ENCODE measurements at regions not wholly inside any gene's neighbourhood (a gene's known extent, or its start where the extent isn't known, plus 50 kb on each side); places are given as distances from the start of the nearest gene placed in this dataset.

DNA sequence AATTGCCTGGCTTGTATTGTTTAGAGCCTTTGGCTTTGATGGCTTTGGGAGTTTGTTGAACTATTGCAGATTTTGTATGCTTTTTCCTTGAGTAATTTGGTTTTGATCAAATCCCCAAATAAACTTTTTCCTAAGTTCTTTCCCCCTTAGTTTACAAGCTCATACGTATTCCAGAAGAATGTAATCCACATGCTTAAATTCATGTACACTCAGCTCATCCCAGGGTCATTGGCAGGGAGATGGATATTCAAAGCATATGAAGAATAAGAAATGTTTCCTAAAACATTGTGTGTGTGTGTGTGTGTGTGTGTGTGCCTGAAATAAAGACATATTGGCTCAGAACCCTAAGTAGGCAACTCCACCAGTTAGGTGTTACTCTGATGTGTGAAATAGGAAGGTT is 89.4 kb downstream of the TMEM30B start:
- no peak for DNase-seq (ENCODE audit: low spot score)

DNA sequence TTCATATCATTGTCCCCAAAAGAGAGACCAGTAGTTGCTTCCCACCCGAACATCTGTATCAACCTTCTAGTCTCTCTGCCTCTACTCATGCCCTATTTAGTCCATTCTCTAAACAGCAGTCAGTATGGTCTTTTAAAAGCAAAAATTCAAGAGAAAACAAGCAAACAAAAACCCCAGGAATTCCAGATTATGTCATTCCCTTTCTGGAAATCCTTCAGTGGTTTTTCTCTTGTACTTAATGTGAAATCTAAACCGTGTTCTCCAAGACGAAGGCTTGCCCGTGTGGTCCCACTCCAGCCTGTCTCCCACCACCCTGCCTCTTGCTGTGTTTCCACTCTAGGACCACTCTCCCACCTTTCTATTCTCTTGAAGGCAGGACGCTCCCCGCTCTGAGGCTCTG is 90.8 kb downstream of the TMEM30B start:
- DNase-seq (ENCODE audit: low spot score) = no peak

DNA sequence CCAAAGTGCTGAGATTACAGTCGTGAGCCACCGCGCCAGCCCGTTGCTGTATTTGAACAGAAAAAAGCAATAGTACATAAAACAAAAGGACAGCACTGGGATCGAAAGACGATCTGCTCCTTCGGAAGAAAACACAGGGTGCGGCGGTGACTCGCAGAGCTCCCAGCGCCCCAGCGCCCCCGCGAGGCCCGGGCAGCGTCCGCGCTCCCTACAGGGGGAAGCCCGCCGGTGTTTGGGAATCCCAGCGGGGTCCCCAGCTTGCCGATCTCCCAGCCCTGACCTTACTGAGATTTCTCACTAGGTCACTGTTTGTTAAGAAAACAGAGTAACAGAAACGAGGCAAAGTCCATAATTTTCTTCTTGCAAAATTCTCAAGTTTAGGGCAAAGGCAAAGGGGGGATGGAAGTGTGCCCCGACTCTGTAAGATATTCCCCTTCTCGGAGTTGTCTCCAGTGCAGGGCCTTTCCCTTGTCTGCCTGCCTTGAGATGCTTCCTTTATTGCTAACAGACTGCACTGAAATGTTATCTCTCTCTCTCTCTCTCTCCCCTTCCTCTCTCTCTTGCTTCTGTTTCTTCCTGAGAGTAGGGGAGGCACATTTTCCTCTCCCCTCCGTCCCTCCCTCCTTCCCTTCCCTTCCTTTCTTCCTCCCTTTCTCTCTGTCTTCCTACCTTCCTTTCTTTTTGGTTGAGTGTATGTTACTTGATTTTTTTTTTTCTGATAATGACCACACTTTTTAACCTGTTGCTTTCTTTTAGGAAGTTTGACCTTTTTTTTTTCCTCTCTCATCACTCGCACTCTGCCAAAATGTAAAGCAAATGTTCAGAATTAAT is 91.9 kb downstream of the TMEM30B start:
- peak; percentile 75 for DNase-seq (ENCODE audit: low spot score)

DNA sequence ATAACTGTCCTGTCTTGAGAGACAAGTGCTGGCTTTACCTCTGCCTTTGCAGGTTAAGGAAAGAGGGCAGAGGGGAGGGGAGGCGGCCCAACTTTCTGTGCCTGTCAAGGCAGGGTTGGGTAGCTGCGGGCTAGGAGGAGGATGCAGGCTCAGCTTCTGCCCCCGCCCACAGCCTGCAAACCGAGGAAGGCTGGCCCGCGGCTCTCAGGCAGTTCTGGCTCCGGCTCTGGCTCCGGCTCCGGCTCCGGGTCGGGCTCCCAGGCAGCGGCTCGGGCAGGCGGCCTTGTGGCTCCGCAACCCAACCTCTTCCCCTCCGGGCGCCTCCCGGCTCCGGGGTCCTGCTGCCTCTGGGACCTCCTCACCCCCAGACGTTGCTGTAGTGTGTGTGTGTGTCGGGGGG is 92.9 kb downstream of the TMEM30B start:
- no peak for DNase-seq (ENCODE audit: low spot score)

DNA sequence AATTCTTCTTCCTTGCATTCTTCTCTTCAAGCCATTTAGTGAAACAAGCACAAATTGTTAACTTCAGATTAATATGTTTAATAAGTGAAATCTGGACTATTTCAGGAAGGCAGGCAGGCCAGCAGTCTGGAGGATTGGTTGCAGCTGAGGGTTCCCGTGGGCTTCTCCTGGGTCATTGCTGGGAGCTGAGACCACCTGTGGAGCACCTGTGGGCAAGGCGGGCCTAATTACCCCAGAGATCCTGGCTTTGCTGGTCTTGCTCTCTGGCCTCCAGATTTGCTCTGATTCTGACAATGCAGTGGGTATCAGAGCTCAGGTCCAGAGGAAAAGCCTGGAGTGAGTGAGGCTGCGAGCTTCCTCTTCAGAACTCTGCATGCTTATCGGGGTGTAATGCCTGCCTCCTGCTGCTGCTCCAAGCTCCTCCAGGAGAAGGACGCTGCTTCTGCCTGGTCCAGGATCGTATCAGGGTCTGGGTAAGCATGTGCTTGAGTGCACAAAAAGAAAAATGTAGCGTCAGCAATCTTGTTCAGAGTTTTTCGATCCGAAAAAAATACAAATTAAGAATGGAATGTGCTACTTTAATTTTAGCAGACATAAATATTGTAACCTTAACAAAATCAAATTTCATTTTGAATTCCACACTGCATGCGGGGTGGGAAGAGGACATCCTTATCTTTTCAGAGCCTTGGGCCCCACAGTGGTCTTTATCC is 93.8 kb downstream of the TMEM30B start:
- DNase-seq (ENCODE audit: low spot score) = no peak

DNA sequence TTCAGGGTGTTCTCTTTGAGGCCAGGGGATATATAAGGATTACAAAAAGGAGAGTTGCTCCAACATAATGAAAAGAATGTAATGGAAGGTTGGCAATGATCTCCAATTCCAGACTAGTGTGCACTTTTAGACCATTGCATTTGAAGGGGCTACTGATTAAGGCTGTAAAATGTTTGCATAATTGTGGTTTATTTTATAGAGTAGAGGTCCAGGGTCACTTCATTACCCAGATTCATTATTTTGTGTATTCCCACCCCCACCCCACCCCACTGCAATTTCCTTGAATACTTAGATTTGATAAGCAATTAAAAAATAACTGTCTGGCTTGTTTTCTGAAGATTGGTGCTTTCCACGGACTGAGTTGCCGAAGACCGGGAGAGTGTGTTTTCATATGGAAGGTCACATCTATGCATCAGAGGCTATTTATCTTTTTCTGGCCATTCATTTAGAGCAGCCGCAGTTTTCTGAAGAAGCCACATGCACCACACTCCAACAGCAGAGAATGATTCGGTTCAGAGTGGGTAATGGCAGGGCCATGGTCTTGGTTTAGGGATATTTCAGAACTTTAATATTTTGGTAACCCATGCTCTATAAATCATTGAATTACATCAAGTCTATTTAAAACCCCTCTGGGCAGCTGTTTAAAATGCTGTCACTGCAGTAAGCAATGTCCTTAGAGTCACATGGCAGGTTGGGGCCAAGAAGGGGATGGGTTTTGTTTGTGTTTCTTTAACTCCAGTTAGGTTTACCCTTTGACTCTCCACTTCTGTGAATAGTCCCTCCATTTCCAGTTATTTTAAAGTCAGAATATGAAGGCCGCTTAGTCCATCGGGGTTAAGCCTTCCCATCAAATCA is 94.6 kb downstream of the TMEM30B start:
- no peak for DNase-seq (ENCODE audit: low spot score)

DNA sequence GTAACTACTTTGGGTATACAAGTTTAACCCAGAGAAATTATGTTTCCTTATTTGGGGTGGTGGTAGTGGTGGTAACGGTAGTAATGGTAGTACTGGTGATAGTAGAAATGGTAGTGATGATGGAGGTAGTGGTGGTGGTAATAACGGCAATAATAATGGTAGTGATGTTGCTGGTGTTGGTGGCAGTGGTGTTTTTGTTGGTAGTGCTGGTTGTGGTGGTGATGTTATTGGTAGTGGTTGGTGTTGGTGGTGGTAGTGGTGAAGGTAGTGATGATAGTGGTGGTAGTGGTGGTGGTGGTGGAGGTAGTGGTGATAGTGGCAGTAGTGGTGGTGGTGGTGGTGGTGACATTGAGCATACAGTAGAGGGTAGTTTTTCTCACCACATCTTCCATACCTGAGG is 95.6 kb downstream of the TMEM30B start:
- DNase-seq (ENCODE audit: low spot score) = no peak

DNA sequence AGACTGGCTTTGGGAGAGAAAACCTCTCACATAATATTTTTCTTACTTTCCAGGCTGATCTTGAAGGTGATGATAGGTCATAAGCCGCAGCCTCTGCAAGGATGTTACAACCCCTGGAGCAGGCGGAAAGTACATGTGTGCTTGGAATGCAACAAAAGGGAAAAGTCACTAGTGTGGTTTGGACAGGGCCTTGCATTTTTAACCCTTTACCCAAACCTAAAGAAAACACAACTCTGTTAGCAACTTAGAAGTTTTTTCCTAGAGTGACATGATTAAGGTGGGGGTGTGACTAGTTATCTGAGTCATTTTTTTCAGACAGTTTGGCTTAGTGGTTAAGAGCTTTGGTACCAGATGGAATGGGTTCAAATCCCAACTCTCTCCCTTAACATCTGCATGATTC is 97.0 kb downstream of the TMEM30B start:
- no peak for DNase-seq (ENCODE audit: low spot score)

DNA sequence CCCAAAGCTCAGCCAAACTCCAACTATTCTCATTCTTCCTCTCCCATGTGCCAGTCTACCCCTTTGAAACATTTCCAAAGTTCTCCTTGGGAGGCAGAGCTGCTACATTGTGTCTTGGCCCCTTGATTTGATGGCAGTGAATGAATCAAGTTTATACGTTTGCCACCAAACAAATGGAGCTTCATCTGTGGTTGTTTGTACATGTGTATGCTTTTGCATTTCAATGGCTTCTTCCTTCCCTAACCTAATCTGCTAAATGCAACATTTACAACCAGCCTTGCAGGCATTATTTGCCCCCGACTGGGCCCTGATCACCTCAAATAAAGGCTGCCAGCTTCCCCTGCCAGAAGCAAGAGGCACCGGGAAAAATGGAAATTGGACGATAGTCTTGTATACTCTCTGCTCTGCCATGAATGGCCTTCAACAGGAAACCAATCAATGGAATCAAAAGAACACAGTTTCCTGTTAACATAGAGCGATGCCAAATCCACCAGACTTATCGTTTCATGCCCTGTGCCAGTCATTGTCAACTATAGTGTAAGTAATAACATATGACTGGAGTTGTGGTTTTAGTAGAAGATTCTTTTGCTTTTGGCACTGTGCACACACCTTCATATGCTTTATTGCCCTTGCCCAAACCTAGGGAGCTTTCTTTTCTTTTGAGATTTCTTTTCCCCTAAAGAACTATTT is 97.8 kb downstream of the TMEM30B start:
- no peak for DNase-seq (ENCODE audit: low spot score)

DNA sequence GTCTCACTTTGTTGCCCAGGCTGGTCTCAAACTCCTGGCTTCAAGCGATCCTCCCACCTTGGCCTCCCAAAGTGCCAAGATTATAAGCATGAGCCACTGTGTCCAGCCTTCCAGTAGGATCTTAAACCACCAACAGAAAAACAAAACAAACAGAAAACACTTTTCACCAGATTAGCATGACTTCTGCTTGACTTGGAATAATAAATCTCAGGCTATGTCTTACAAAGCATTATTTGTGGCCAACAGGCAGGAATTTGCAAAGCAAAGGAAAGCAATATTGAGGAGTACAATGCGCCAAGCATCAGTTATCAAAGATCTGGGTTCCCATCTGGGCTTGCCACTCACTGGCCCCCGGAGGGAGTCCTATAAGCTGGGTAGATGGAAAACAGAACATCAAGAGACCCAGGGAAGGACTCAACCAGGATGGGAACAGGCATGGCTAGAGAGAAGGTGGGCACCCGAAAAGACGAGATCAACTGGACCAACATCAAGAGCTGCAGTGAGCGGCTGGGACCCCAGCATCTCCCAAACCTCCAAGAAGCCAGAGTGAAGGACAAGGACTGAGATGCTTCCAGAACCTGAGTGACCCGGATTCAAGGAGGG is 101.2 kb downstream of the TMEM30B start:
- DNase-seq (ENCODE audit: low spot score) = no peak

DNA sequence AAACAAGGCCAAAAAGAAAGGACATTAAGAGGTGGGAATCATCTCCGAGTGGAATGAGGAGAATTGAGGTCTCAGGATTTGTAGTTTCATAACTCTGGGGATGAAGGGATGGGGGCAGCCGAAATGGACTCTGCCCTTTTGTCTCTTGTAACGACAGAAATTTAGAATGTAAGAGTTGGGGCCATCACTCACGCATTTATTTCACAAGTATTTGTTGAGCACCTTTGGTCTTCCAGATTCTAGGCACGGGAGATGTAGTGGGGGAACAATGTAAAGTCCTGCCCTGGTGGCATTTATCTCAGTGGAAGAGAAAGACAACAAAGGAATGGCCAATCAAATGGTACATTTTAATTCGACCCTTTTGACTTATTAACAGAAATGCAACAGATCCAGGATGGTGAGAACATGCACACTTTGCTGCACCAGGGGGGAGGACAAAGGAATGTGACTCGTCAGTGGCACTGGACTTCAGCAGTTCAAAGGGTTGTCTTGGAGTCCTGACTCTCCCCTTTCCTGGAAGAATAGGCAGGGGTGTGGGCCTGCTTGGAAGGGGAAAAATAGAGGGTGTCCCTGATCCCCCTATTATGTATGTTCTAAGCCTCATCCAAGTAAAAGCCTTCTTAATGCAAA is 102.0 kb downstream of the TMEM30B start:
- no peak for DNase-seq (ENCODE audit: low spot score)

DNA sequence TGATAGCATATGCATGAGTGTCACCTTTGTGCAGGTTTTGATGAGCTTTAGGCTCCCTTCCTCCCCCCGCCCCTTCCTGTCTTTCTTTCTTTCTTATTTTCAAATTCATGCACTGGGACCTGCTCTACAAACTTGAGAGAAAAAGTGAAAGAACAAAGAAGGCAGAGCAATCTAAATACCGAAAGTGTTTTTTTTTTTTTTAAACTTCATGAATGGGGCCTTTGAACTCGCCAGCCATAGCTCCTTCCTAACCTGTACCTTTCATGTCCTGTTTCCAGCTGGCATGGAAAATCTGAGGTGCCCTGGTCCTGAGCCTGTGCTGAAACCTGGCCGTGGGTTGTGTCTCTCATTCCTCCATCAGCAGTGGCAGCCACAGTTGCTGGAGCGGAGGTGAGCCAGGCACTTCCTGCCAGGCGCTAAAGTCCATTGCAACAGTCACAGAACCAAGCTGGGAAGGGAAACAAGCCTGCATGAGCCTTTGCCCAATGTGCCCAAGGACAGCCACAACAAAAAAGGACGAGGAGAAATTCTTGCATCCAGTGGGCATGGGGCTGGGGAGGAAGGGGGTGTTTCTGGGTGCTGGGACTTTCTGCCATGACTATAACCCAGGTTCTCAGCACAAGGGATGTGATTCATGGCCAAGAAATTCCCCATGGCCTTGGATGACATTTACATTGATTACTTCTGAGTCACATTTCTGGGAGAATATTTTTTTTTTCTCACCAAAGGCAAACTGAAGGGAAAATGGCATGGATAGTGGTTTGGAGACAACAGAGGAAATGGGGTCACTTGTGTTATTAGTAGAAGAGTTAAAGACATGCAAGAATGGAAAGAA is 102.7 kb downstream of the TMEM30B start:
- no peak for DNase-seq (ENCODE audit: low spot score)

DNA sequence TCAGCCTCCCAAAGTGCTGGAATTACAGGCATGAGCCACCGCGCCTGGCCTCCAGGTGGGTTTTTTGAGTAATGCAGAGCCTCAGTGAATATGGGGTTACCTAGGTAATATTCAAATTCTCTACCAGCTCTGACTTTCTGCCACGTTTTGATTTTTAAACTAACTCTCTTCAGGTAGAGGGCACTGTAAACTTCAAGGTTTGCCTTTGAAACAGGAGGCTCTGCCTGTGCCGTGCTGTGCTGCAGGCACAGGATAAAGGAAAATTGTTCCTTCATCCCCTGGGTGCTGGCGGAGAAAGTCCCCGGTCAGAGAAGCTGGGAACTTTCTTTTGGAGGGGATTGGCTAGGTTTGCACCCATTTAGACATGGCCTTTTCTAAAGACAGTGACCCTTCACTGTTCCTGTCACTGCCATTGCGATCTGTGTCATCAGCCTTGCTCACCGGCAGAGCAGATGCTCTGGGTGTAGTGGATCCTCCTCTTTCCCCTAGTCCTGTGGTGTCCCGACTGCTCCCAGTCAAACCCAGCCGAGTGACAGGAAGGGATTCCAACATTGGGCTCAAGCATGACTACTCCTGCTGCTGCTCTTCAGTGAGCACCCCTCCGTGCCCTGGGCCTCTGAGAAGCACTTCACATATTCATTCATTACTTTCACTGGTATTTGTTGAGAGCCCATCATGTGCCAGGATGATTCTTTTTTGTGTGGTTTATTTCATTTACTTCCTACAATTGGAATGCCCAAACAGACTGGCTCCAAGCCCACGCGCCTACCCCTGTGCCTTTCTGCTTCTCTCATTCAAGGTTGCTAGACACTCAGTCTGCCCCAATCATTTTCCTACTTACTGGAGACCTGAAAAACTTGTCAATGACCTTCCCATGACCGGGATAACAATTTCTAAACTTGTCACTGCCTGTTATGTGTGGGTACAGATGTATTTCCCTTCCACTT is 103.6 kb downstream of the TMEM30B start:
- DNase-seq (ENCODE audit: low spot score) = no peak

DNA sequence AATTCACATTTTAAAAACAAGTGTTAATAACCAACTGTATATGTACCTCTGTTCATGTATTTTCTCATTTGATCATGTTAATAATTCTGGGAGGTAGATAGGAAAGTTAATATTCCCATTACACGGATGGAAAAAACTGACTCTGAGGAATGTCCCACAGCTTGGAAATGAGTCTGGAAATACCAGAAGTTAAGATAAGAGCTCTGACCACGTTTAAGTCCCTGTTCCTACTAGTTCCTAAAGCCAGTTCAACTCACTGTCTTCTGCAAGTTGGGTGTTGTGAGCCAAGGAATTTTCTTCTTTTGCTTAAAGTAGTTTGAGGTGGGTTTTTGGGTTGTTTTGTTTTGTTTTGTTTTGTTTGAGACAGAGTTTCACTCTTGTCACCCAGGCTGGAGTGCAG is 104.5 kb downstream of the TMEM30B start:
- no peak for DNase-seq (ENCODE audit: low spot score)

DNA sequence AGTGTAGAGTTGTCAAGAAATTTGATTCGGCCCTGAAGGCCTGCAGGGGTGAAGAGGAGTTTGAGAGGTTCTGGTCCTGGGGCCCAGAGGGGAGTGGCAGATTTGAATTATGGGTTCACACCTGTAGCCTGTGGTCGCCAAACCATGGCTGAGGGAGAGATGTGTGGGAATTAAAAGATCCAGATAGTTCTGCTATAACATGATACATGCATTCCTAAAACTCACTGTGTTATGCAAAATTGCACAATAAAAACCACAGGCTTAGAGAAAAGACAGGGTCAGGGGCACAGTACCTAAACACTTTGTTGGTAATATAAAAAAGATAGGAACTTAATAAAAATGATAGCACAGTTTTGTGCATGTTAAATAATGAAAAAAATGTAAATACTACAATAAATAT is 106.2 kb downstream of the TMEM30B start:
- no peak for DNase-seq (ENCODE audit: low spot score)

DNA sequence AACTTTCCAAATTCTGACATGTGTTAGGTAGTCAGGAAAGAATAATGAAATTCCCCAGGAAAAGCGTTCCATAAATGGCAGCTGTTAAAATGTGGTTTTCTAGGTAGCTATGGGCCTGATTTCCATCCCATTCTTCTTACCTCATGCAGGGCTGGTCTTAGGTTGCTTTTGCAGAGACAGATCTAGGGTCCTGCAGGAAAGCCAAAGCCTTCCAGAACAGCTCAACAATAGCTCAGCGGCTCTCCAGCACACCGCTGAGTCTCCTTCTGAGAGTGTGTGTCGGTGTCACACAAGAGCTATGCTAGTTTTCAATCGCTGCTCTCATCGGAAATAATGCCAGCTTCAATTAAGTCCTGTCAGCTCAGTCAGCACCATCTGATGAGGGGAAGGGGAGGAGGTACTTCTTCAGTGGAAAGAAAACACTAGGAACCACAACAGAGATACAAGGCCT is 106.7 kb downstream of the TMEM30B start:
- no peak for DNase-seq (ENCODE audit: low spot score)

DNA sequence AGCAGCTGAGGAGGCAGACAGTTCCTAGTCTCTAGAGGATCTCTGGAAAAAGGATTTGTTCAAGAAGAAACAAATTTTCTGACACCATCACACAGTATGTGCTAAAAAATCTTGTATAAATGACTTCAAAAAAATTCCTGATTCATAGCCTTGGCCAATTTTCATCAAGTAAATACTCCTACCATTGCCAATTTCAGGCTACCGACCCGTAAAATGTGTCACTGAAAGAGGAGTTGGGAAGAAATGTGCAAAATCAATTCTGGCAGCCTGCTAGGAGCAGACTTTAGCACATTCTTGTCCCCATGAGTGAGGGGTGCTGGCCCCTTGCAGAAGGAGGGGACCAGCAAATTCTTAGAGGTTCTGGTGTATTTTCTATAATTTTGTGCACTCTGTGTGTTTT is 109.4 kb downstream of the TMEM30B start:
- no peak for DNase-seq (ENCODE audit: low spot score)

DNA sequence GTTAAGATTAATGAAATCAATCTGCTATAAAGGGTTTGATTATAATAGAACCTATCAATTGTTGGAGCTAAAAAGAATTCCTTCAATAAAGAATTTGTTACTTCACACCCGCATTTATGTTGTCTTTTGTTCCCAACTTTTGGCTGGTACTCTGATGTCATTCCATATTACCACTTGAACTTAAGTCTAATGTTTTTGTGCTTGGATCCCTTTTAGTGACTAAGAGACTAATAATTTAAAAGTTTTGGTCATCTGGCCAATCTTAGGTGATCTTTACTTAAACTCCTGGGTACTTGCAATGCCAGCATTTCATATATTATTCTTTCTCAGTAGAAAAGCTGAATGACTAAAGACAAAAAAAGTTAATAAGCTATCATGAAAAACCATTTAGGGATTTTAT is 113.0 kb downstream of the TMEM30B start:
- no peak for DNase-seq (ENCODE audit: low spot score)

DNA sequence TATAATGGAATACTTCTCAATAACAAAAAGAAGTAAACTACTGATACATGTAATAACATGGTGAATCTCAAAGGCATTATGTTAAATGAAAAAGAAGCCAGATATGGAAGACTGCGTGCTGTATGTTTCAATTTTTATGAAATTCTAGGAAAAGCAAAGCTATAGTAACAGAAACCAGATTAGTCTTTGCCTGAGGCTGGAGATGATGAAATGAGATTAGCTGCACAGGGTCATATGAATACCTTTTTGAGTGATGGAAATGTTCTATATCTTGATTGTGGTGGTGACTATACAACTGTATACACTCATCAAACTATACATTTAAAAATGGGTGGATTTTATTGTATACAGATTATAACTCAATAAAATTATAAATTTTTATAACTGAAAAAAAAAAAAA is 113.5 kb downstream of the TMEM30B start:
- DNase-seq (ENCODE audit: low spot score) = no peak
